ENCODE measurements at regions not wholly inside any gene's neighbourhood (a gene's known extent, or its start where the extent isn't known, plus 50 kb on each side); places are given as distances from the start of the nearest gene placed in this dataset.

DNA sequence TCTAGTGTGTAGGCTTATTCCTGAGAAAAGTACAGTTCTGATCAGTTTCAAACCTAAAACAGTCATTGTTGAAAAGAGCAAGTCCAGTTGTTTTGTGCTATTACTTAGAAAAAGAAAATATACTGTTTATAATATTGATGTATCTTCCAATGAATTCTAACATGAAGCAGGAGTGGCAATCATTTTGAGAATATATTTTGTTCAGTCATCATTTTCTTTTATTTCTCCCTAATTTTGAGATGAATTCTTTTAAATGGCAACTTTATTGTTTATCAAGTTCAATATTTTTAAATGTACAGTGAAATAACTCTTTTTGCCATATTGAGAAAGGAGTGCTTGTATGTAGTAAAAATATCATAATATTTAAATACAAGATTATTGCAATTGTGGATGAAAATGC lies 862.2 kb upstream of the MDGA2 start:
- DNase-seq: no peak

DNA sequence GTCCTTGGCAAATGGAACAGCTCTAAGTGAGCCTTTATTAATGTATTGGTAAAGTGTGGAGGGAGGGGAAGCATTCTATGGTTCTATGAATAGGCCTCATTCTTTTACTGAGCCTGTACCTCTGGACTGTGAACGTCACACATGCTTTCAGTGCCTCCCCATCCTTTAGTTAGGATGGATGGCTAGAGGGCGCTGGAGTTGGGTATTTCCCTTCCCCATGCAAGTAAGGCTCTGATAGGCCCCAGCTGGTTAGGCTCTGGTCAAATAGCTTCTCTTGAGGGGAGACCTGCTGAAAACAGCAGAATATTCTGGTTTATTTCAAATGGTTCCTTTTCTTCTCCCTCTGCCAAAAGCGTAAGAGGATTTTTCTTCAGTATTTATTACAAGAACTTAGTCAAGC lies 860.9 kb upstream of the MDGA2 start:
- no peak for DNase-seq

DNA sequence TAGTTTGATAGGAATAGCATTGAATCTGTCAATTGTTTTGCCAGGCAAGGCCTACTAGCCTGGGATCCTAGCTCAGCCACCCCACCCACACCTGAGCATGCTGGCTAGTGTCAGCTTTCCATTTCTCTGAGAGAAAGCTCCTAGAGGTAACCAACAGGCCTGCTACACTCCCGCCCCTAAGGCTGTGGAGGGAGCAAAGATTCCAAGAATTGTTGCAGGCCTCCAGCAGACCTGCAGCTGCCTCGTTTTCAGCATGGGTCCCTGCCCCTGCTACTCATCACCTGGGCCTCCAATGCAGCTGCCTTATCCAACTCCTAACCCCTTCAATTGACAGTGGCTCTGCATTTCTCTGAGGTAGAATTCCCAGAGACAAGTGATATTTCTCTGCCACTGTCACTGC lies 852.4 kb upstream of the MDGA2 start:
- DNase-seq: no peak

DNA sequence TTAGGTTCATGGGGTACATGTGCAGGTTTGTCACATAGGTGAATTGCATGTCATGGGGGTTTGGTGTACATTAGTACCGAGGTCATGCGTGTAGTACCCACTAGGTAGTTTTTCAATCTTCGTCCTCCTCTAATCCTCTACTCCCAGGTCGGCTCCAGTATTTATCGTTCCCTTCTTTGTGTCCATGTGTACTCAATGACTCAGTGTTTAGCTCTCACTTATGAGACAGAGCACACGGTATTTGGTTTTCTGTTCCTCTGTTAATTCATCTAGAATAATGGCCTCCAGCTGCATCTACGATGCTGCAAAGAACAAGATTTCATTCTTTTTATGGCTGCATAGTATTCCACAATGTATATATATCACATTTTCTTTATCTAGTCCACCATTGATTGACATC lies 850.9 kb upstream of the MDGA2 start:
- no peak for DNase-seq

DNA sequence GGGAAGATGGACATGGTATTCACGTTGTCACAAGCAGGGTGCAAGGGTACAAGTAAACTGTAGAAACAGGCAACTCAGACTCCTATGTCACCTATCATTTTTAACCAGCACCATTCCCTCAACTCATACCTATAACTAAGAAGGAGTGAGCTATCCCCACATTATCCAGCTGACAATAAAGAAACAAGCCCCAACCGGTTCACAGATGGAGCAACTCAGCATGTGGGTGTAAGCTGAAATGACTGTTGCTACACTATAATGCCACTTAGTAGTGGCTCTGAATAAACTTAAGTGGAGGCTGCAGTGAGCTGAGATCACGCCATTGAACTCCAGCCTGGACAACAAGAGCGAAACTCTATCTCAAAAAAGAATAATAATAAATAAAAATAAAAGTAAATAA lies 829.5 kb upstream of the MDGA2 start:
- no peak for DNase-seq

DNA sequence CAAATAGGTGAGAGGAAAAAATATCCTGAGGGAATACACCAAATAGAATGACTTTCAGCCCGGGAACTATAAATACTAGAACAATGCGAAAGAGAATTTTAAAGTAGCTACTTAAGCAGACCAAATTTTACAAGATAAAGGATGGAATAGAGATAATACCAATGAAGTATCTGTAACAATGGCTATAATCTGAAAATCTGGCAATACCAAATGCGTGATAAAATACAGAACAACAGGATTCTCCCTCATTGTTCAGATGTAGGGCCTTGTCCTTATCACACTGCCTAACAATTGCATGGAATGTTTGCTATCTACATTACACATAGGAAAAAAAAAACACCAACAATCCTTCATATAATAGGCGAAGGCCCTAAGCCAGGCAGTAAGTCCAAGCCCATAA lies 815.4 kb upstream of the MDGA2 start:
- no peak for DNase-seq

DNA sequence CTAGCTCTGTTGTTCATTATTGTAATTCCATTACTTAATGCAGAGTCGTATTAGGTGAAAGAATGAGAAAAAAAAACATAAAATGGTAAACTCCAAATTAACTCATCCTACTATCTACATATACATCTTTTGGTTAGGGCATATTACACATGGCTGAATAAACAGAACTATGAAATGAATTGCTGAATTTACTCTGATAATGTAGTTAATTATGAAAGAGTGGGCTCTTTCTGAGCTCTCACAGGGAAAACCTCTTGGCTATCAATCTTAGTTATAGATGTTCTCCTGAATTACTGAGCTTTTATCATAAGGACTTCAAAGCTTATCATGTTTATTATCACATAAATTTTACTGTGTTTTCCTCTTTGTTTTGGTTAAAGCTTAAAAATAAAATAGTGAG lies 798.5 kb upstream of the MDGA2 start:
- DNase-seq: no peak

DNA sequence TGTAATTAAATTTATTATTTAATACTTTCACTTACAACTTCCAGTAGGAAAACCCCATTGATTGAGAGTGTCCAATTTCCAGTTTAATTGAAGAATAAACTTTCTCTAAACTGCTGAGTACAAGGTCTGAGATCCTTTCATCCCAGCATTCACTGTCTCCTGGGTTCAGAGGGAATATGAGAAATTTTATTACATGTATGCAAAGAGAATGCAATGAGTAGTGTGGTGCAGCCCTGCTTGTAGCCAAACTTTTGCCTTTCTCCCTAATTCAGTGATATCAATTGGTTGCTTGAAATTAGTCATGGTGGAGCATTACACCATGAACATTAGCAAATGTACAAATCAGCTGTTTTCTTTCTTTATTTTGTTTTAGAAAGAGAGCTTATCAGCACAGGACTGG lies 780.6 kb upstream of the MDGA2 start:
- no peak for DNase-seq

DNA sequence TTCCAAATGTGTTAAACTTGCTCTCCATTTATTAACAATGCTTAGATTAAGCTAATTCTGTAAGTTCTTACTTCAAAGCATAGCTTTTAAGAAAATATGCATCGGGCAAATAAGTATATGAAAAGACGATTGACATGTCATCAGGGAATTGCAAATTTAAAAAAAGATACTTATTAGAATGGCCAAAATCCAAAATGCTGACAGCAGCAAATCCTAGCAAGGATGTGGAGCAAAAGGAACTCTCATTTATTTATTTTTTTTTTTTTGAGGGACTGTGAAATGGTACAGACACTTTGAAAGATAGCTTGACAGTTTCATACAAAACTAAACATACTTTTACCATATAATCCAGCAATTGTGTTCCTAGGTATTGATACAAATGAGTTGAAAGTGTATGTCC lies 779.5 kb upstream of the MDGA2 start:
- DNase-seq: no peak

DNA sequence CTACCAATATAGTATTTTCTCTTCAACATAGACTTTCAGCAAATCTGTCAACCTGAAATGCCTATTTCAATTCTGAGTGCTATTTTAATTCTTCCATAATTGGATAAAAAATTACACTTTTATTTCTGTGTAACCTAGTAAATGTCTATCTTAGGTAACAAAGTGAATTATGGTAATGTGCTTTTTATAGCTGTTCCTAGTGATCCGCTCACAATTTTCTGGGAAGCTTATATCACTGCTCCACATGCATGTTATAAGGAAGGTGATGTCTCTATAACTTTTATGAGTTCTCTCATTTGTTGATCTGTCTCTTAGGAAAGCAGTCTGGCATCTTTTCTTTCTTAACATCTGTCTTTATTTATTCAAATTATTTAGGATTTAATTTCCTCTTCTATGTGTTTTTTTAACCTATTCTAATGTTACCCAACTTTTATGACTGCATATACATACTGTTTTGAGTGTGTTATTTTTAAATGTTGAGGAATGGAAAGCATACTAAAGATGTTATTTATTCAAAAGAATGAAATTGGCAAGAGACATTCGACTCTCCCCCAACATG lies 777.1 kb upstream of the MDGA2 start:
- no peak for DNase-seq

DNA sequence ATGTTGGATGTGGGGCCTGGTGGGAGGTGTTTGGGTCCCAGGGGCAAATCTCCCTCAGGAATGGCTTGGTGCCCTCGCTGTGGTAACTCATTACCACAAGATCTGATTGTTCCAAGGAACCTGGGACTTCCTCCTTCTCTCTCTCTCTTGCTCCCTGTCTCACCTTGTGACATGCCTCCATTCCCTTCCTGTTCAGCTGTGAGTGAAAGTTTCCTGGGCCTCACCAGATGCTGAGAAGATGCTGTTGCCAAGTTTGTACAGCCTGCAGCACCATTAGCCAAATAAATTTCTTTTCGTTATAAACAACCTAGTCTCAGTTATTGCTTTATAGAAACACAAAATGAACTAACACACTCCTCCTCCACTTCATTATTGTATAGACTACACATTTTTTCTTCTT lies 759.8 kb upstream of the MDGA2 start:
- no peak for DNase-seq

DNA sequence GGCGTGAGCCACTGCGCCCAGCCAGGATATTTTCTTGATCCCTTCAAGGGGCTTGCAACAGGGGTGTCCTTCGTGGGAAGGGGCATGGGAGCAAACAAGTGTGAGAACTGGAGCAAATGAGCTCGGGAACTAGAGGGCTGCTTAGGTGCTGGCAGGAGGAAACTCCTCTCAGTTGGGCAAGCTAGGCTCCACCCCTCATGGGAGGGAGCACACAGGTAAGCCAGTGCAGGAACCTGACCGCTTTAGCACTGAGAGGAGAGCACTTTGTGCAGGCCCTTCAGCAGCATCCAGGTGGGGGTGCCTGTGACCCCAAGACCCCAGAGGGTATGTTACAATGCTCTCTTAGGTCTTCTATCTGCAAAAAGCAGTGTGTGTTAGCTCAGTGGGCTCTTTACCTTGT lies 755.4 kb upstream of the MDGA2 start:
- DNase-seq: no peak

DNA sequence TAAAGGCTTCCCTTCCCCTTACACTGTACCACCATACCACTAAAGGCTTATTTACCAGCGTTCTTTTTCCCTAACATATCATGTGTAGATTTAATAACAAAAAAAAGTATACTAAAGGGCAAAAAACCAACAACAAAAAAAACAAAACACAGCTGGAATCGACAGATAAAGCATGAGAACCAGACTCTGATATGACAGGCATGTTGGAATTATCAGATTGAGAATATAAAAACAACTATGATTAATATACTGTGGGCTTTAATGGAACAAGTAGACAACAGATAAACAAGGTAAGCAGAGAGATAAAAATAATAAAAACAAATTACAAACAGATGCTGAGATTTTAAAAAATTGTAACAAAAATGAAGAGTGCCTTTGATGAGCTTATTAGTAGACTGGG lies 754.1 kb upstream of the MDGA2 start:
- no peak for DNase-seq

DNA sequence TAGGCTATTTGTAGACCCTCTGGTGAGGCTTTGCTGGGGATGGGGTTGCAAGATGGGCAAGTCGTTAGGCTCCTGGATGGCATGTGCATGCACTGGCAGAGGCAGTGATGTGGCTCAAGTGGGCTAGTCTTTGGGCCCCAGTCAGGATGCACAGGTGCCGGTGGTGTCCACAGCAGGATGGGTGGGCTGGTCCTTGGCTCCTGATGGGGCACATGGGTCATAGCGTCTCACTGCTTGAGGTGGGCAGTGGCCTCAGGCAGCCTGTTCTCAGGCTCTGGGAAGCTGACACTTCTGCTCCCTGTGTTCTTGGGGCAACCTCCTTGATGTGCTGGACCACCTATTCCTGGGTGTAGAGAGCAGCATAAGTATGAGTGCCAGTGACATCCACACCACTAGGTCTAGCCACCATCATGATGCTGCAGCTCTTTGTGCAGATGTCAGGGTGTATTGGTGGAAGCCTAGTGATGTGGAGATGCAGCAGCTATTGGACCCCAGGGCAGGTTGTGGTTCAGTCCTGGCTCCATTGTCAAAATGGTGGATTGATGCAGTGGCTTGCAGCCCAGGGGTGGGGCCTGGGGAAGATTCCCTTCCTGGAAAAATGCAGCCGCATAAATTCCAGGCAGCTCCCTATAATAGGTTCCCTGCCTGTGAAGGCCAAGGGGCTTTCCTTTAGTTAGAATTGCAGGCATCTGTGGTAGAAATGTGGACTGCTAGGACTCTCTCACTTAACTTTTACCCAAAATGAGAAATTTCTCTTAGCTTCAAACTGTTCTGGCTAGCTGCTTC lies 742.5 kb upstream of the MDGA2 start:
- no peak for DNase-seq

DNA sequence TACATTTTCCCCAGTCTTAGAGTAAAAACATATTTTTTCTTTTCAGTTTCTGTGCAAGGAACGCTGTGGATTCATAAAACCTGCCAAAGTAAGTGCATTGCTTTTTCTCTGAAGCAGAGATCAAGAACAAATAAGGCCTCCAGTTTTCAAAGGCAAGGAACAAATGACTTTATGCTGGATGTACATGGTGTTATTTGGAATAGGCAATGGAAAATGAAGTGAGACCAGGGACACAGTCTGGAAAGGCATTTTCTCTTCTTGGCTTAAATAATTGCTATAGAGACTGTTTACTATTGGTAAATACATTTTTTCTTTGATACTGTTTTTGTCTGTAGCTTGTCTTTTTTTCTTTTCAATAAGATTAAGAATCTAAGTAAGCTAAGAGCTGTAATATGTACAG lies 725.9 kb upstream of the MDGA2 start:
- DNase-seq: no peak

DNA sequence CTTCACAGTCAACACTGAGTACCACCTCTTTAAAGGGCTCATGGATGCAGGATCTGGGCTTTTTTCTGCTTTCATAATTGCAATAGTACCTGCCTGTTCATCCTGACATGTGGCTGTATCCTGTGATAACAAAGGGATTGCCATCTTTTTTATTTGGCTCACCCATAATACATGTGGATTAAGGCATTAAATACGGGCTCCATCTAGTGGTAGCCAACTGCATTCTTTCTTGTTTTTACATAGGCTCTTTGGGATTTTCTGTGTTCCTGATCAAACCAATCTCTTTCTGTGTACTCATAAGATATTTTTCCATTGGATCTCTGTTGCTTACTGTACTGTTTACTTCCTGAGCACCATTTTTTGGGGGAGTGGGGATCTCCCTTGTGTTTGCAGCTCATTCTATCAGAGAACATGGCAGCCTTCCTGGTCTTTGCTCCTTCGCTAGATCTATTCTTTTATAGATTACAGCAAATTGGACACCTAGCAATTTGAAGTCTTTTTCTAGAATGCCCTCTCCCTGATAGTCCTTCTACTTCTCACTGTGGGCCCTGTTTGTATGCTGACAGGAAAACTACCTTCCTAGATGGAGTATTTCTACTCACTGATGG lies 723.4 kb upstream of the MDGA2 start:
- peak; percentile 22 for DNase-seq

DNA sequence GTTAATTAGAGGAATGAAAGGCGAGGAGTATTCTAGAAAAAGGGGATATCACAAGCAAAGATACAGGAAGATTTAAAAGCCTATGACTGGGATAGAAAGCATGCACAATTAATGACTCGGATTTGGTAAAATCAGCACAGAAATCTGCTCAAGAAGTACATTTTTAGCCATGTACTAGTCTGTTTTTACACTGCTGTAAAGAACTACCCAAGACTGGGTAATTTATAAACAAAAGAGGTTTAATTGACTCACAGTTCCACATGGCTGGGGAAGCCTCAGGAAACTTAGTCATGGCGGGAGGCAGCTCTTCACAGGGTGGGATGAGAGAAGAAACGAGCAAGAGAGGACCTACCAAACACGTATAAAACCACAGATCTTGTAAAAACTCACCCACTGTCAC lies 716.3 kb upstream of the MDGA2 start:
- DNase-seq: no peak

DNA sequence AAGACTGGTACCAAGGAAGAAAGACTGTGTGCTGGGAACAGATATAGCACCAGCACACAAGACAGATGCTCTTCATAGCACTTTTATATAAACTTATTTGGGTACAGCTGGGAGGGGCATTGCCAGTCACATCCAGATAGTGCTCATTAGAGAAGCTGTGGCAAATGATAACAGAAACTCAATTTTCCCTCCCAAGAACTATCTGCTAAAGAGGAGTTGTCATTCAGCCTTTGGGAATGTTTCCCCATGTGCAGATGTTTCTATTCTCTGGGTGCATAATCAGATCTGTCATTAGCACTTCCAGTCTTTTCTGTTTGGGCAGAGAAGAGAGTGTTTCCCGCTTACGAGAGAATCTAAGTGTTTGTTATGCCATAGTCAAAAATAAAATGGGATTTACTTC lies 714.9 kb upstream of the MDGA2 start:
- DNase-seq: no peak

DNA sequence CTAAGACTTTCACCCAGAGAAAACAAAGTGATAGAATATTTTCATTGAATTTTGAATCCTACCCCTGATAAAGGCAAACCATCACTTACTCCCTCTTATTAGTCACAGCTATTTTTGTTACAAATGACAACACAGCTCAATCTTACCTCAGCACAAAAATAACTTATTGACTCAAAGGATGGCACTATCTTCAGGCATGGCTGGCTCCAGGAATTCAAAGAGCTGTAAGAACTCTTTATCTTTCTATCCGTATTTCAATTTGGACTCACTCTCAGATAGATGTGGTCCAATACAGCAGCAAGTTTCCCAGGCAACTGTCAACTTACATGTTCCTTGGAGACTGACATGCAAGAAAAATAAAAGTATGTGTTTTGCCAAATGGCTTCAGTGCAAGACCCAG lies 709.4 kb upstream of the MDGA2 start:
- DNase-seq: no peak

DNA sequence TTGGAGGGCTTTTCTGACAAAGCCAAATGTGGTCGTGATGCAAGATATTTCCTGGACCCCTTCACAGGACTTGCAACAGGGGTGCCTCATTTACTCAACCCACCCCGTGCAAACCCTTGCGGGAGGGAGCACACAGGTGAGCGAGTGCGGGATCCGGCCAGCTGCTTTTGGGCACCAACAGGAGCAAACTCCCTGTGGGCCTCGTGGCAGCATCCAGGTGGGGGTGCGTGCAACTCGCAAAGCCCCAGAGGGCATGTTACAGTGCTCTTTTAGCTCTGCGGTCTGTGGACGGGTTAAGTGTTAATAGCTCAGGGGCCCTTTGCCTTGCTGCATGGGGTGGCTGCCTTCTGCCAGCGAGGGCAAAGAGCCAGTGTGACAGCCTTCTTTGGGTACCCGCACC lies 707.6 kb upstream of the MDGA2 start:
- DNase-seq: no peak

DNA sequence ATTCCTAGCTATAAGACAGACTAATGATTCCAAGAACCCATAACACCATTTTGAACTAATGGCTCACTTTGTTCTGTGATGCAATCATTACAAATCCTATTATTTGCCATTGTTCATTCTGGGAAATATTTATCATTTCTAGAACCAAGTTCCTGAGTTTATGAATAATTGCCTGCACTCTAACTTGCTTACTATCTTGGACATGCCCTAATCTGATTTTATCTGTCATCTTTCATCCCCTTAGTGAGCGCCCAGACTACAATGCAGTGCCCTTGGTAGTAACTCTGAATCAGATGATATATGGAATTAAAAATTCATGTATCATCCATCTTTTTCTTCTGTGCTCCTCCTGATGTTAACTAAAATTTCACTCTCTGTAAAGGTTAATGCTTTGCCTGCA lies 703.1 kb upstream of the MDGA2 start:
- no peak for DNase-seq

DNA sequence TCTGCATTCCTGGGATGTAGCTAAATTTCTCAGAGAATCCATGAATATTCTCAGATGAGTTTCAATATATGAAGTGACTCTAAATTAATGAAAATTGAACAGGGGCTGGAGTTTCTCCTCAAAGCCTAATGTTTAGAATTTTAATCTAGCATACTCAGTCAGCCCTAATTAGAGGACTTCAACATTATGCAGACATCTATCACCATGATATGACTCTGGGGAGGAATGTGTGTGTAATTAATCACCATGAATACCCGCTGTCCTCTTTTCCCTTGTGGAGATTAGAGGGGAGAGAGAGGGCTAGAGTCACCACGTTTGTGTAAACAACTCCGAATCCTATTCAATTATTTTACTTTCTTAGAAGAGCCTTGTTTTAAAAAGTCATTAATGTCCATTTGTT lies 698.6 kb upstream of the MDGA2 start:
- DNase-seq: no peak

DNA sequence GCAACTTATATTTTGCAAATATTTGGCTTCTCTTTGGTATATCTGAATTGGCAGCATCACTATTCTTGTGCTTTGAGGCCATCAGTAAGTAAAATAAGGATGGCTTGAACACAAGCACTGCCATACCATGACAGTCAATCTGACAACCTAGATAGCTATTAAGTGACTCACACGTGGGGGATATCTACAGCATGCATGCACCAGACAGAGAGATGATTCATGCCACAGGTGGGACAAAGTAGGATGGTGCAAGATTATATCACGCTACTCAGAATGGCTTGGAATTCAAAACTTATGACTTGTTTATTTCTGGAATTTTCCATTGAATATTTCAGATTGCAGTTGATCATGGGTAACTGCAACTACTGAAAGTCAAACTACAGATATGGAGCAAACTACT lies 675.6 kb upstream of the MDGA2 start:
- DNase-seq: no peak

DNA sequence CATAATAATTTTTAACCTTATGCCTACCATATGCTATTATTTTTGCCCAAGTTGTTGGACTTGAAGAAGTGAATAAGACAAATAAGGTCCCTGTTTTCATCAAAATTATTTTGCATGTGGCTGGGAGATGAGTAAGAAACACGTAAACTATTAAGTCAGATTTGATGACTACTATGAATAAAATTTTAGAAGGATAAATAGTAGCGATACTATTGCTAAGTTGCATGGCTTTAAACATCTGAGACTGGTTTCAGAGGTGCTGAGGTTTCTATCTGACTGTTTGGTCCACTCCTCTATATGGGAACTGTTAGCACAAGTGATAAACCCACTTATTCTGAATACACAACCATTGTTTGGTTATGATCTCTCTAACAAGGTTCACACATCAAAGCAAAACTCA lies 674.3 kb upstream of the MDGA2 start:
- no peak for DNase-seq

DNA sequence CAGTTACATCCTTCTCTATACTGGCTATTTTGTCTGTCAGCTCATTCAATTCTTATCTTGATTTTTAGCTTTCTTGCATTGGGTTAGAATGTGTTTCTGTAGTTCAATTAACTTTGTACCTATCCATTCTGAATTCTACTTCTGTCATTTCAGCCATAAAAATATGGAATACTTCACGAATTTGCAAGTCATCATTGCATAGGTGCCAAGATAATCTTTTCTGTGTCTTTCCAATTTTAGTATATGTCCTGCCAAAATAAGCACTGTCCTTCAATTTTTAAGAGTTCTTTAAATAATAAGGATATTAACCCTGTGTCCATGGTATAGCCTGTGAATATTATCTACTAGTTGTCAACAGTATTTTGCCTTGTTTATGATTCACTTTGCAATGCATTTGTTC lies 665.7 kb upstream of the MDGA2 start:
- DNase-seq: no peak

All from NCI-H1092 (cell line).